Upper lobe of left lung (tissue), 4 donors: ENCODE measurements at regions not wholly inside any gene's neighbourhood (a gene's known extent, or its start where the extent isn't known, plus 50 kb on each side); places are given as distances from the start of the nearest gene placed in this dataset.

Experiments used
- EP300 ChIP-seq, 4 donors: sonication (generic); formaldehyde crosslinking; IDR thresholded peaks; one replicate each; pipeline ENCODE4 v1.5.1; 2017; ENCODE audit warnings: antibody characterized with exemption in 4 of 4, control low read depth in 2 of 4
- POLR2AphosphoS5 ChIP-seq, 2 donors: sonication (generic); formaldehyde crosslinking; IDR thresholded peaks; one replicate each; pipeline ENCODE4 v1.5.1; 2017; ENCODE audit warnings: antibody characterized with exemption in 2 of 2
- TF ChIP-seq, protein P1 (sequence below), 6 experiments: fragments of 450-650 bp in 4 of 6; fragments of 200-600 bp in 2 of 6; sonication (generic) in 2 of 6; IDR thresholded peaks; one replicate each; pipeline ENCODE4 v1.5.1; 2016 to 2019; ENCODE audit warnings: antibody characterized with exemption in 6 of 6

DNA sequence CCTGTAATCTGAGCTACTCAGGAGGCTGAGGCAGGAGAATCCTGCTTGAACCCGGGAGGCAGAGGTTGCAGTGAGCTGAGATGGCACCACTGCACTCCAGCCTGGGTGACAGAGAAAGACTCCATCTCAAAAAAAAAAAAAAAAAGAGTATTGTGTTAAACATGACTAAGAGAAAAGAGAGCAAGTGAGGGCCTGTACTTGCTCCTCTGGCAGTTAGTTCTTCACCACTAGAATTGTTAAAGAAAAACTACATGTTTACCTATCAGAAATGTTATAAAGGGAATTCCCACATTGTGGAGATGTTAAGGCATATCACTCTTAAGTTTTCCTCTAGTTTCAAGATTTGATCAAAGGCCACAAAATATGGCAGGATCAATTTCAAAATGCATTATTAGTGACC lies 75.4 kb upstream of the LRATD1 start:
- TF ChIP-seq EP300 (IDR thresholded peaks at IDR 0.05) (no peak), POLR2AphosphoS5 (IDR thresholded peaks at IDR 0.05) (no peak)
- TF ChIP-seq, protein P1, sequence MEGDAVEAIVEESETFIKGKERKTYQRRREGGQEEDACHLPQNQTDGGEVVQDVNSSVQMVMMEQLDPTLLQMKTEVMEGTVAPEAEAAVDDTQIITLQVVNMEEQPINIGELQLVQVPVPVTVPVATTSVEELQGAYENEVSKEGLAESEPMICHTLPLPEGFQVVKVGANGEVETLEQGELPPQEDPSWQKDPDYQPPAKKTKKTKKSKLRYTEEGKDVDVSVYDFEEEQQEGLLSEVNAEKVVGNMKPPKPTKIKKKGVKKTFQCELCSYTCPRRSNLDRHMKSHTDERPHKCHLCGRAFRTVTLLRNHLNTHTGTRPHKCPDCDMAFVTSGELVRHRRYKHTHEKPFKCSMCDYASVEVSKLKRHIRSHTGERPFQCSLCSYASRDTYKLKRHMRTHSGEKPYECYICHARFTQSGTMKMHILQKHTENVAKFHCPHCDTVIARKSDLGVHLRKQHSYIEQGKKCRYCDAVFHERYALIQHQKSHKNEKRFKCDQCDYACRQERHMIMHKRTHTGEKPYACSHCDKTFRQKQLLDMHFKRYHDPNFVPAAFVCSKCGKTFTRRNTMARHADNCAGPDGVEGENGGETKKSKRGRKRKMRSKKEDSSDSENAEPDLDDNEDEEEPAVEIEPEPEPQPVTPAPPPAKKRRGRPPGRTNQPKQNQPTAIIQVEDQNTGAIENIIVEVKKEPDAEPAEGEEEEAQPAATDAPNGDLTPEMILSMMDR (IDR thresholded peaks at IDR 0.05), result no peak
